ENCODE measurements at regions not wholly inside any gene's neighbourhood (a gene's known extent, or its start where the extent isn't known, plus 50 kb on each side); places are given as distances from the start of the nearest gene placed in this dataset.

- H3K4me3 ChIP-seq (ENCODE audit: low read depth, low read length), result no peak overlapping the region
- no peak for DNase-seq (ENCODE audit: low read depth)
- TF ChIP-seq CTCF (conservative IDR thresholded peaks at IDR 0.05; ENCODE audit: low read depth, low read length), result no peak
These were observed 91.5 kb upstream of the RBMS3 start for GRCh38 chr3:29189328-29189727.

- TF ChIP-seq CTCF (conservative IDR thresholded peaks at IDR 0.05; ENCODE audit: low read depth, low read length), result no peak
These were observed 86.7 kb upstream of the RBMS3 start for GRCh38 chr3:29194139-29194538.

GRCh38 chr3:29195056-29195455 is 85.8 kb upstream of the RBMS3 start:
- DNase-seq (ENCODE audit: low read depth), result no peak
- no peak for TF ChIP-seq CTCF (conservative IDR thresholded peaks at IDR 0.05; ENCODE audit: low read depth, low read length)
- H3K4me3 ChIP-seq (ENCODE audit: low read depth, low read length), result no peak overlapping the region

More at GRCh38 chr3:29194139-29194538, 86.7 kb upstream of the RBMS3 start:
- no peak for DNase-seq (ENCODE audit: low read depth)
- H3K4me3 ChIP-seq (ENCODE audit: low read depth, low read length), result no peak overlapping the region

- DNase-seq (ENCODE audit: low read depth), result no peak
- no peak for TF ChIP-seq CTCF (conservative IDR thresholded peaks at IDR 0.05; ENCODE audit: low read depth, low read length)
These were observed 79.3 kb upstream of the RBMS3 start for GRCh38 chr3:29201604-29202003.

GRCh38 chr3:29202378-29202777 is 78.5 kb upstream of the RBMS3 start:
- no peak overlapping the region for H3K4me3 ChIP-seq (ENCODE audit: low read depth, low read length)
- no peak for DNase-seq (ENCODE audit: low read depth)
- no peak for TF ChIP-seq CTCF (conservative IDR thresholded peaks at IDR 0.05; ENCODE audit: low read depth, low read length)

More at GRCh38 chr3:29201604-29202003, 79.3 kb upstream of the RBMS3 start:
- no peak overlapping the region for H3K4me3 ChIP-seq (ENCODE audit: low read depth, low read length)

- DNase-seq (ENCODE audit: low read depth), result no peak
- H3K4me3 ChIP-seq (ENCODE audit: low read depth, low read length), result no peak overlapping the region
- TF ChIP-seq CTCF (conservative IDR thresholded peaks at IDR 0.05; ENCODE audit: low read depth, low read length), result no peak
These were observed 77.0 kb upstream of the RBMS3 start for GRCh38 chr3:29203851-29204250.

- no peak for DNase-seq (ENCODE audit: low read depth)
- H3K4me3 ChIP-seq (ENCODE audit: low read depth, low read length), result no peak overlapping the region
- no peak for TF ChIP-seq CTCF (conservative IDR thresholded peaks at IDR 0.05; ENCODE audit: low read depth, low read length)
These were observed 73.4 kb upstream of the RBMS3 start for GRCh38 chr3:29207427-29207826.

All from epithelial cell of proximal tubule (primary cell).